Keratinocyte (primary cell): ENCODE measurements at regions not wholly inside any gene's neighbourhood (a gene's known extent, or its start where the extent isn't known, plus 50 kb on each side); places are given as distances from the start of the nearest gene placed in this dataset.
"Not testable (repeated sequence)": the region's sequence is repeated elsewhere in the genome, so short reads cannot be mapped to it uniquely, and the experiment has no call there.

ENCODE experiments used
- DNase-seq: peaks from one replicate; pipeline ENCODE4 v3.0.0-alpha.2; 2011; ENCODE audit warnings: low read depth, missing footprints, low spot score
- FAIRE-seq: peaks from 2 replicates; lab custom pipeline; 2011; peaks lifted over from hg19 to GRCh38; lab: Jason Lieb, UNC
- H2AFZ ChIP-seq: 2 replicates; pipeline ENCODE4 v1.6.0; 2012; ENCODE audit warnings: low read length, control low read depth, inconsistent platforms; ENCODE audit not compliant: control insufficient read depth
- H3K27ac ChIP-seq: 2 replicates; pipeline ENCODE4 v1.5.1; 2011; ENCODE audit warnings: low read length; ENCODE audit not compliant: control insufficient read depth, insufficient read depth
- H3K27me3 ChIP-seq: 3 replicates; pipeline ENCODE4 v1.6.0; 2011; ENCODE audit warnings: low read length; ENCODE audit not compliant: control insufficient read depth, insufficient read depth; ENCODE audit errors: extremely low read depth
- H3K36me3 ChIP-seq, 2 experiments: 2 replicates in 1 of 2; 3 replicates in 1 of 2; pipeline ENCODE4 v1.5.1; 2011; ENCODE audit warnings: low read length in 2 of 2, mild to moderate bottlenecking in 1 of 2; ENCODE audit not compliant: control insufficient read depth in 2 of 2, insufficient read depth in 2 of 2; ENCODE audit errors: extremely low read depth in 1 of 2
- H3K4me1 ChIP-seq: 3 replicates; pipeline ENCODE4 v1.5.1; 2011; ENCODE audit warnings: low read length; ENCODE audit not compliant: control insufficient read depth, insufficient read depth; ENCODE audit errors: extremely low read depth
- H3K4me2 ChIP-seq: 3 replicates; pipeline ENCODE4 v1.6.0; 2011; ENCODE audit warnings: low read depth, low read length; ENCODE audit not compliant: control insufficient read depth, insufficient read depth; ENCODE audit errors: extremely low read depth
- H3K4me3 ChIP-seq, 3 experiments: fragments of 200-600 bp in 1 of 3; sonication (generic) in 1 of 3; 2 replicates in 2 of 3; 3 replicates in 1 of 3; pipeline ENCODE4 v1.5.1; 2011 to 2016; ENCODE audit warnings: low read length in 3 of 3, mild to moderate bottlenecking in 3 of 3, control low read depth in 2 of 3, inconsistent platforms in 1 of 3, low read depth in 1 of 3, mixed read lengths in 1 of 3, mixed run types in 1 of 3, moderate library complexity in 1 of 3; ENCODE audit not compliant: control insufficient read depth in 2 of 3, insufficient read depth in 2 of 3; ENCODE audit errors: extremely low read depth in 1 of 3
- H3K79me2 ChIP-seq: 2 replicates; pipeline ENCODE4 v1.6.0; 2012; ENCODE audit warnings: low read length; ENCODE audit not compliant: control insufficient read depth, insufficient read depth
- H3K9ac ChIP-seq: 3 replicates; pipeline ENCODE4 v1.6.0; 2011; ENCODE audit warnings: low read length; ENCODE audit not compliant: control insufficient read depth, insufficient read depth; ENCODE audit errors: extremely low read depth
- H3K9me1 ChIP-seq: 3 replicates; pipeline ENCODE4 v1.6.0; 2011; ENCODE audit warnings: low read length; ENCODE audit not compliant: control insufficient read depth, insufficient read depth; ENCODE audit errors: extremely low read depth
- H3K9me3 ChIP-seq: 2 replicates; pipeline ENCODE4 v1.5.1; 2012; ENCODE audit warnings: low read depth, low read length; ENCODE audit not compliant: control insufficient read depth
- H4K20me1 ChIP-seq: 3 replicates; pipeline ENCODE4 v1.6.0; 2011; ENCODE audit warnings: low read length; ENCODE audit not compliant: control insufficient read depth, insufficient read depth; ENCODE audit errors: extremely low read depth
- CTCF ChIP-seq, 3 experiments: IDR thresholded peaks in 1 of 3; conservative IDR thresholded peaks in 1 of 3; optimal IDR thresholded peaks in 1 of 3; 2 replicates in 2 of 3; 3 replicates in 1 of 3; pipeline versions ENCODE3 to v1.5.1; 2011; ENCODE audit warnings: low read length in 3 of 3, mild to moderate bottlenecking in 3 of 3, moderate library complexity in 2 of 3, control low read depth in 1 of 3, inconsistent platforms in 1 of 3; ENCODE audit not compliant: insufficient read depth in 2 of 3; ENCODE audit errors: extremely low read depth in 1 of 3
- EZH2 ChIP-seq: IDR thresholded peaks from one replicate; pipeline ENCODE4 v1.6.1; 2012; ENCODE audit warnings: inconsistent platforms, mild to moderate bottlenecking, low read length, moderate library complexity
- dilution Hi-C: fragments of 300-500 bp; cut with MboI; formaldehyde crosslinking; loops from one replicate; pipeline ENCODE4 v1.7.0; 2020; ENCODE audit warnings: low sequenced_read_pairs; ENCODE audit not compliant: extremely low pct_ligation_motif_present

- no peaks in the 10 kb centered on the region for H3K4me1 ChIP-seq
- H3K9ac ChIP-seq, result no peak overlapping the region
- dilution Hi-C loops, result no loop called here
- H3K4me2 ChIP-seq, result no peak overlapping the region
- H3K36me3 ChIP-seq, result no peaks in the 10 kb centered on the region
- H3K27ac ChIP-seq, result no peak overlapping the region
- FAIRE-seq (no peak), DNase-seq (no peak)
- H3K9me1 ChIP-seq, result no peaks in the 10 kb centered on the region
- no peaks in the 10 kb centered on the region for H3K27me3 ChIP-seq
- TF ChIP-seq EZH2 (no peak), CTCF (optimal IDR thresholded peaks at IDR 0.05 in 1 of 3, IDR thresholded peaks at IDR 0.05 in 1 of 3, conservative IDR thresholded peaks at IDR 0.05 in 1 of 3; ENCODE audit: extremely low read depth in 1 of 3, insufficient read depth in 2 of 3, low read length in 3 of 3) (no peak)
- H2AFZ ChIP-seq, result no peak overlapping the region
- no peaks in the 10 kb centered on the region for H3K79me2 ChIP-seq
- H3K4me3 ChIP-seq, result no peak overlapping the region
- H4K20me1 ChIP-seq, result no peaks in the 10 kb centered on the region
- no peaks in the 10 kb centered on the region for H3K9me3 ChIP-seq
These were observed 219.4 kb upstream of the ZC4H2 start for GRCh38 chrX:65195621-65196020.

GRCh38 chrX:65194547-65194946 is 218.3 kb upstream of the ZC4H2 start:
- FAIRE-seq, result no peak
- no peaks in the 10 kb centered on the region for H3K27me3 ChIP-seq
- H3K9me1 ChIP-seq, result no peaks in the 10 kb centered on the region
- TF ChIP-seq CTCF (optimal IDR thresholded peaks at IDR 0.05 in 1 of 3, IDR thresholded peaks at IDR 0.05 in 1 of 3, conservative IDR thresholded peaks at IDR 0.05 in 1 of 3; ENCODE audit: extremely low read depth in 1 of 3, insufficient read depth in 2 of 3, low read length in 3 of 3) (no peak), EZH2 (no peak)
- no peak overlapping the region for H3K4me3 ChIP-seq
- no peak overlapping the region for H3K9ac ChIP-seq
- H3K9me3 ChIP-seq, result no peaks in the 10 kb centered on the region
- no peaks in the 10 kb centered on the region for H3K79me2 ChIP-seq
- H3K4me1 ChIP-seq, result no peaks in the 10 kb centered on the region
- DNase-seq, result no peak
- no peaks in the 10 kb centered on the region for H3K36me3 ChIP-seq
- dilution Hi-C loops, result no loop called here
- H2AFZ ChIP-seq, result no peak overlapping the region
- H3K27ac ChIP-seq, result no peak overlapping the region
- H3K4me2 ChIP-seq, result no peak overlapping the region
- no peaks in the 10 kb centered on the region for H4K20me1 ChIP-seq

GRCh38 chrX:65163325-65163724 is 187.1 kb upstream of the ZC4H2 start:
- dilution Hi-C loops, DNase-seq: not testable (repeated sequence)

More at GRCh38 chrX:65163325-65163724, 187.1 kb upstream of the ZC4H2 start:
- not testable (repeated sequence) for H3K9me1 ChIP-seq, H3K36me3 ChIP-seq, H3K27ac ChIP-seq, FAIRE-seq, H3K9ac ChIP-seq, H3K79me2 ChIP-seq, H2AFZ ChIP-seq, H4K20me1 ChIP-seq, H3K4me1 ChIP-seq, H3K4me2 ChIP-seq, H3K27me3 ChIP-seq, H3K9me3 ChIP-seq, H3K4me3 ChIP-seq
